ENCODE measurements at regions not wholly inside any gene's neighbourhood (a gene's known extent, or its start where the extent isn't known, plus 50 kb on each side); places are given as distances from the start of the nearest gene placed in this dataset.

GRCh38 chr6:25169553-25169952 lies 109.6 kb upstream of the CARMIL1 start:
- Mint-ChIP-seq H3K4me3 (no peak overlapping the region), H3K4me1 (ENCODE audit: low read depth) (peaks cover 65% of the 10 kb centered on the region), H3K27ac (no peak overlapping the region), H3K36me3 (ENCODE audit: low read depth) (peaks cover 3% of the 10 kb centered on the region), H3K9me3 (no peaks in the 10 kb centered on the region), H3K27me3 (peaks cover 2% of the 10 kb centered on the region)
- TF ChIP-seq CTCF (IDR thresholded peaks at IDR 0.05) = no peak
- ChIA-PET POLR2A (no interaction called here), CTCF (no interaction called here)
- intact Hi-C loops (cut with micrococcal nuclease) = no loop called here
- no peak for DNase-seq
- no peak for ATAC-seq

GRCh38 chr6:25169961-25170360 lies 109.2 kb upstream of the CARMIL1 start:
- Mint-ChIP-seq H3K4me3 (no peak overlapping the region), H3K36me3 (ENCODE audit: low read depth) (no peaks in the 10 kb centered on the region), H3K4me1 (ENCODE audit: low read depth) (peaks cover 66% of the 10 kb centered on the region), H3K27me3 (peaks cover 2% of the 10 kb centered on the region), H3K27ac (no peak overlapping the region), H3K9me3 (no peaks in the 10 kb centered on the region)
- DNase-seq (no peak), ATAC-seq (no peak)
- intact Hi-C loops (cut with micrococcal nuclease) = no loop called here
- TF ChIP-seq CTCF (IDR thresholded peaks at IDR 0.05) = no peak
- ChIA-PET CTCF (interaction anchor here (0.9 kb wide), 1 partner anchor 45 kb away, joined by 3 read pairs; no protein-coding TSS in a partner anchor), POLR2A (interaction anchor here (1.0 kb wide), 1 partner anchor 32 kb away, joined by 3 read pairs; no protein-coding TSS in a partner anchor)

DNA sequence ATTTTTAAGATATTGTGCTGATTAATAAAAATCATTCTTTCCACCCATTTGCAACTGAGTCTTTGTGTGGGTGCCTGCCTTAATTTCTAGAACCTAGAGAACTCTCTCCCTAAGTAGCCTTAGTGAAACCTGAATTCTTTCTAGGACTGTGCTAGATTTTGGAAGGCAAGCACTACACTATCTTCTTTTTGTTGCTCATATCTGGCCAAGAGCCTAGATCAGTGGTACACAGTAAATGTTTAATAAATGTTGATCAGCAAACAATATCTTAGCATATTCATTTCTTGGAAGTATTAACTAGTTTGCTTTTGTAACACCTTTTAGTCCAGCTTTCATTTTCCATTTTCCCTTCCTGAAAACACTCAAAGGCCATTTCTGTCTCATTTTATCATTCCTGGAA lies 108.5 kb upstream of the CARMIL1 start:
- no peak for DNase-seq
- Mint-ChIP-seq H3K27me3 (peaks cover 2% of the 10 kb centered on the region), H3K36me3 (ENCODE audit: low read depth) (no peaks in the 10 kb centered on the region), H3K9me3 (no peaks in the 10 kb centered on the region), H3K4me3 (no peak overlapping the region), H3K27ac (peak overlapping the region; percentile 60), H3K4me1 (ENCODE audit: low read depth) (peaks cover 67% of the 10 kb centered on the region)
- intact Hi-C loops (cut with micrococcal nuclease) = no loop called here
- ChIA-PET CTCF (interaction anchor here (0.9 kb wide), 1 partner anchor 45 kb away, joined by 3 read pairs; no protein-coding TSS in a partner anchor), POLR2A (interaction anchor here (1.0 kb wide), 1 partner anchor 33 kb away, joined by 3 read pairs; no protein-coding TSS in a partner anchor)
- ATAC-seq = no peak
- TF ChIP-seq CTCF (IDR thresholded peaks at IDR 0.05) = no peak

GRCh38 chr6:25171301-25171700 lies 107.9 kb upstream of the CARMIL1 start:
- intact Hi-C loops (cut with micrococcal nuclease) = no loop called here
- ATAC-seq (no peak), DNase-seq (no peak)
- no peak overlapping the region for H3K4me3 Mint-ChIP-seq
- H3K4me1 Mint-ChIP-seq (ENCODE audit: low read depth) = peaks cover 62% of the 10 kb centered on the region
- H3K9me3 Mint-ChIP-seq = no peaks in the 10 kb centered on the region
- H3K36me3 Mint-ChIP-seq (ENCODE audit: low read depth) = no peaks in the 10 kb centered on the region
- H3K27me3 Mint-ChIP-seq = peaks cover 2% of the 10 kb centered on the region
- POLR2A ChIA-PET = no interaction called here
- no peak for TF ChIP-seq CTCF (IDR thresholded peaks at IDR 0.05)
- peak overlapping the region; percentile 60 for H3K27ac Mint-ChIP-seq
- CTCF ChIA-PET = interaction anchor here (1.1 kb wide), 1 partner anchor 12 kb away, joined by 3 read pairs; no protein-coding TSS in a partner anchor

DNA sequence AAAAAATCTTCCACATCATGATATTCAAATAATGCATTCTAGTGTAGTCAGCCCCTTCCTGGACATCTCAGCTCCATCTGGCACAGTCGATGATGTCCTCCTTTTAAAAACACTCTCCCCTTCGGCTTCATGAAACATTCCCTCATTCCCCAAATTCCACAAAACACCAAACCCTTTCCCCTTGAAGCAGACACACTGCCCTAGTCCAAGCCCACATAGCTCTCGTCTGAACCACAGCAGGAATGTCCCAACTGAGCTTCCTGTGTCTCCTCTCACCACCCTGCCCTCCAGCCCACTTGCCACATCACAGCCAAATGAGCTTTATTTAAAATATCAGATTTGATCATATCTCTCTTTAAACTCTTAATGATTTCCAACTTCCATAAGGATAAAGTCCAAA lies 106.4 kb upstream of the CARMIL1 start:
- Mint-ChIP-seq H3K27ac (no peak overlapping the region), H3K4me1 (ENCODE audit: low read depth) (peaks cover 48% of the 10 kb centered on the region), H3K27me3 (peaks cover 2% of the 10 kb centered on the region), H3K36me3 (ENCODE audit: low read depth) (no peaks in the 10 kb centered on the region), H3K9me3 (no peaks in the 10 kb centered on the region), H3K4me3 (no peak overlapping the region)
- no peak for ATAC-seq
- DNase-seq = no peak
- TF ChIP-seq CTCF (IDR thresholded peaks at IDR 0.05) = no peak
- intact Hi-C loops (cut with micrococcal nuclease) = no loop called here
- ChIA-PET POLR2A (interaction anchor here (0.6 to 1.7 kb wide), 3 partner anchors 16 to 120 kb away, joined by 3 to 5 read pairs (median 4); no protein-coding TSS in a partner anchor), CTCF (interaction anchor here (1.2 kb wide), 1 partner anchor 51 kb away, joined by 3 read pairs; no protein-coding TSS in a partner anchor)

Measured in activated CD8-positive, alpha-beta T cell treated with anti-CD3 and anti-CD28 coated beads for 36 hours (primary cell).